GM12878 (cell line): ENCODE measurements at regions not wholly inside any gene's neighbourhood (a gene's known extent, or its start where the extent isn't known, plus 50 kb on each side); places are given as distances from the start of the nearest gene placed in this dataset.

Experiments
- CREM ChIP-seq: IDR thresholded peaks from 2 replicates; pipeline ENCODE4 v1.6.1; 2014; ENCODE audit warnings: antibody characterized with exemption, low read depth
- CTCF ChIP-seq, 3 experiments: IDR thresholded peaks in 2 of 3; conservative IDR thresholded peaks in 1 of 3; 2 replicates each; pipeline ENCODE4 v1.5.1; 2011; ENCODE audit warnings: low read depth in 3 of 3, low read length in 3 of 3, mild to moderate bottlenecking in 3 of 3, control low read depth in 2 of 3, moderate library complexity in 2 of 3, inconsistent platforms in 1 of 3, mixed read lengths in 1 of 3; ENCODE audit not compliant: control insufficient read depth in 2 of 3, insufficient read depth in 1 of 3; ENCODE audit errors: extremely low read depth in 1 of 3
- POLR2A ChIP-seq: IDR thresholded peaks from 2 replicates; pipeline ENCODE4 v1.6.1; 2011; ENCODE audit warnings: low read depth, mild to moderate bottlenecking, low read length
- RFX5 ChIP-seq: IDR thresholded peaks from 2 replicates; pipeline ENCODE4 v1.6.1; 2011; ENCODE audit warnings: low read depth, low read length, improper control_type of control experiment
- SIN3A ChIP-seq: IDR thresholded peaks from 2 replicates; pipeline ENCODE4 v1.6.1; 2012; ENCODE audit warnings: low read depth, low read length, improper control_type of control experiment
- SKIL ChIP-seq: fragments of 450-650 bp; IDR thresholded peaks from 2 replicates; pipeline ENCODE4 v1.6.1; 2017; ENCODE audit warnings: mild to moderate bottlenecking, low read depth, inconsistent platforms; ENCODE audit not compliant: poor library complexity, severe bottlenecking
- TCF7 ChIP-seq: IDR thresholded peaks from 2 replicates; pipeline ENCODE4 v1.6.1; 2014; ENCODE audit warnings: antibody characterized with exemption, borderline replicate concordance

- TF ChIP-seq CTCF (IDR thresholded peaks at IDR 0.05 in 2 of 3, conservative IDR thresholded peaks at IDR 0.05 in 1 of 3; ENCODE audit: control insufficient read depth in 2 of 3, extremely low read depth in 1 of 3, insufficient read depth in 1 of 3, low read depth in 3 of 3, low read length in 3 of 3), result no peak
- TF ChIP-seq RFX5, result no peak
- TF ChIP-seq POLR2A, result no peak
- no peak for TF ChIP-seq CREM
- TF ChIP-seq TCF7, result no peak
- TF ChIP-seq SIN3A, result no peak
- TF ChIP-seq SKIL, result no peak
Observed at GRCh38 chr18:26640541-26640940, 92.2 kb upstream of the KCTD1 start.
